HG03457 (cell line): ENCODE measurements at regions not wholly inside any gene's neighbourhood (a gene's known extent, or its start where the extent isn't known, plus 50 kb on each side); places are given as distances from the start of the nearest gene placed in this dataset.

ENCODE experiments used
- ATAC-seq: cut with Tn5 transposase; IDR thresholded peaks from one replicate; pipeline ENCODE4 v1.9.1; 2021; ENCODE audit warnings: moderate number of reproducible peaks; ENCODE audit not compliant: unreplicated experiment

DNA sequence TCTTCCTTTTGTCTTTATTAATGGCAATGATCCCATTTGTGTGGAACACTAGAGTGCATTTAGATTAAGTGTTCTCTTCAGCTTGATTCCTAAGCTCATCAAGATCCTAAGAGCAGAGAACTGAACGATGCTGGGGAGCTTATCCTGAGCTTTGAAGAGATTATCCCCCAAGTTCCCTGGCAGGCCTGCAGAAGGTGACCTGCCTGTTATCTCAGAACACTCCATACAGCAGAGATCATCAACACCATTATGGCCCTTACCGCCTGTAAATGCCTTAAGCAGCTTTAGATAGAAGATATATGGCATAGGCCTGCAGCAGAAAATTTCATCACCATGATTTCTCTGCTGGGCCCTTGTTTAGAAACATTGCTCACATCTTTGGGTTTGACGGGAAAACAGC, 779.9 kb upstream of the MAP3K7 start:
- ATAC-seq: no peak

DNA sequence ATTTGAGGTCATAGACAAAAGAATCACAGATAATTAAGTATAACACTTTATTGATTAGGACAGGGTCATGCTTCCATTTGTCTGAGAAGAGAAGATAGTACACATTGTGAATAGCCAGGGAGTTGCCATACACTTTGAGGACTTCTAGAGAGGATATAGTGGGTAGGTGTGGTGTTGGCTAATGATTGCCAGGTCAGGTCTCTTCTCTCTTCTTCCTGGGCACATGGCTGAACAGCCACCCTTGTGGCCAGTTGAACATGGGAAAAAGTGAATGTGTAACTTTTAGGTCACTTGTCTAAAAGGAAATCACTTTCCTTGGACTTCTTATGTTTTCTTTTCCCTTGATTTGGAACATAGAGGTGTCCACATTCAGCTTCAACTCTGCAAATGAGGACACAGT, 772.1 kb upstream of the MAP3K7 start:
- no peak for ATAC-seq

DNA sequence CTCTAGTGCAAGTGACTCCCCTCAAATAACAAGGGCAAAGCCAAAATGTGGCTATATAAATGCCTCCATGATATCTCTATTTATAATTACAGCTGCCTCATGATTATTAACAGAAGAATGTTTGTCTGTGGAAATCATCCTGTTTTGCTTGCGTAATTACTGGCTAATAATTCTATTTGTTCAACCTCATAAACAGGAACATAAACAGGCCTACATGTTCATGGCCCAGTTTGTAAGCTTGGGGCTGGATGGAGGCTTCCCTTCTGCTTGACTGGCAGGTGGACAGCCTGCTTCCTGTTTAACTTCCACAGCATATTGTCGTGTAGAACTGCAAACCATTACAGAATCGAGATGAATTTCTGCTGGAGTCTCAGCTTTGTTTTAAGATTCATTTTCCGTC, 766.0 kb upstream of the MAP3K7 start:
- ATAC-seq: no peak

DNA sequence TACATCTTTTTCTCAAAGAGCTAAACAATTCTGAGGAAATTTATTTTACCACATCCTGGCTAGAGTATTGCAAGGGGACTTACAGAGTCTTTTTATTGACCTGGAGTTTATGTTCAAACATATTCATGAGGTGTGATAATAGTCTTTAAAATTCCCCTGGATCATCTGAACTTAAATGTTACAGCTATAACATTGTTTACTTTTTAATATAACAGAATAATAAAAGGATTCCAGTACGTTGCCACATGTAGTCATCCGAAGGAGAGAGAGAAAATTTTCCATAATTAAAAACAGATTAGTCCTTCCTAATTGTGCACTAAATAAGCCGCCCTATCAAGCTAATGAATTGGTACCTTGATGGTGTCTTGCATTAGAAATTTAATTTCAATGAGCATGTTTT, 765.4 kb upstream of the MAP3K7 start:
- no peak for ATAC-seq

- ATAC-seq: no peak
Measured at GRCh38 chr6:91350146-91350908, 763.5 kb upstream of the MAP3K7 start.

DNA sequence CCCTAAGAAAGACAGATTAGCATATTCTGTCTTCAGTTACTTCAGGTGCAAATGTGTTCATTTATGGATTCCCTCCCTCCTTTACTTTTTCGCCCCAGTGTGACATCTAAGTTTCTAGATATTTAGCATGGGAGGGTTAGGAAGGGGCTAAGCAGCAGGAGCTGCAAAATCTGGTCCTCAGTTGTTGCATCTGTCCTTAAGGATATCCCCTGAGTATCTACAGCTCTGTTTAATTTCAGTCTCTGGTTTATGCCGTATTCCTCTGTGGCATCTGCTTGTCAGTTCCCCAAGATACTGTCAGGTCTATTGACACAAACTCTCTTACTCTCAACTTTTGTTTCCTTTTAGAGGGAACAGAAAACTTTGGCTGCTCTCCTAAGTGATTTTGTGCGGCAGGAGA, 754.6 kb upstream of the MAP3K7 start:
- no peak for ATAC-seq

- ATAC-seq: no peak
Measured at GRCh38 chr6:91340896-91341395, 754.1 kb upstream of the MAP3K7 start.

DNA sequence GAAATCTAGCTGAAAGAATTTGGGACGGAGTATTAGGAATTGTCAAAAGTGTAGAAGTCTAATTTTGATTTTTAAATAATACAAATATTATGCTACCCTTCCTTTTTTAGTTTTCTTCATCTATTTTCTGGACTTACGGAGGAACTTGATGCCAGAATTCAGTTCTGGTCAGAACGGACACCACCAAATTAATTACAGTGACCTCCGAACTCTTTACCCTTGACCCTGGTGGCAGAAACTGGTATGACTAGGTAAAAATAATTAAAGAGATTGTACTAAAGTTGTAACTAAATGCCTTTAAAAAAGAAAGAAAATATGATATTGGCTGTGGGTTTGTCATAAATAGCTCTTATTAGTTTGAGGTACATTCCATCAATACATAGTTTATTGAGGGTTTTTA, 751.1 kb upstream of the MAP3K7 start:
- no peak for ATAC-seq

DNA sequence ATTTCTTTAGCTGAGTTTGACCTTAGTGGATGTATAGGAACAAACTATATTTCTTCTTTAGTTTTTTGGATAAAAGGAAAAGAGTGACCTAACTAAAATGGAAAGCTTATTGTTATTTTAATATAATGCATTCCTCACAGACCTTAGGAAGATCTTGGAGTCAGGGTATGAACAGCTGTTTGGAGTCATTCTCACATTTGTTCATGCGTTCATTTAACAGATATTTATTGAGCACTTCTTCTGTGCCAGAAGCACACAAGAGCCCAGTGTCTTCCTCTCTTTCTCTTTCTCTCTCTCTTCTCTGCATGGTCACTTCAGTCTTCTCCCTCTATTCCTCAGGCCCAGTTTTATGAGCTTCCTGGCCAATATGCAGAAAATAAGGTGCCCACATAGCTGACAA, 744.0 kb upstream of the MAP3K7 start:
- no peak for ATAC-seq

DNA sequence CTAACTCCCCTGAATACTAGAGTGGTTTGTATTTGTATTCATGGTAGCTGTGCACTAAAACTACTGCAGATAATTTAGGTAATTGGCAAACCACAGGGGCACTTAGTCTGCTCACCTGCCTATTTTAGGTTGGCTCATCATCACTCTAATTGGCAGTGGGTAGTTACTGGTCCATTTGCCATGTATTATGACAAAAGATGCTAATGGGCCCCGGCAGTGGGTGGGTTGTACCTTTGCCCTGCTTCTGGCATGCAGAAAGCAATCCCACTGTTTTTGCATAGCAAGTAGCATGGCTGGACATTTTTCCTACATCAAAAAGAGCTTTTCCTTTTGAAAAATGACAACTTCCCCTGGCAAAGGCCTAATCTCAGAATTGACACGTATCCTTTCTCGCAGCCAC, 741.4 kb upstream of the MAP3K7 start:
- no peak for ATAC-seq

DNA sequence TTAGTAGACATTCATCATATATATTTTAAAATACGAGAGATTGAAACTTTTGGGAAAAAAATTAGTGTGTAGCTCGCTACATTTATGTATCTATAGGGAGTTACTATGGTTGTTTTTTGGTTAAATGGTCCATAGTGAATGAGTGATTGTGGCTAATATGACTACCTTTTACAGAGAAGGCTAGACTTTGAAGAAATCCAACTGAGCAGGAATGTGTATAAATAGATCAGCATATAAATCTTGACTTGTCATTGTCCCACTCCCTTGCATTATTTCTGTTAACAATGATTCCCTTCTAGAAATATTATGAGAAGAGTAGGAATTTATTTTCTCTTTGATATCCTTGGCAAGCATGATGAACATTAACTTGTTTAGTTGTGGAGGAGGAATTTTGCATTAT, 737.8 kb upstream of the MAP3K7 start:
- ATAC-seq: no peak

- ATAC-seq: no peak
Measured at GRCh38 chr6:91317984-91318383, 731.1 kb upstream of the MAP3K7 start.

DNA sequence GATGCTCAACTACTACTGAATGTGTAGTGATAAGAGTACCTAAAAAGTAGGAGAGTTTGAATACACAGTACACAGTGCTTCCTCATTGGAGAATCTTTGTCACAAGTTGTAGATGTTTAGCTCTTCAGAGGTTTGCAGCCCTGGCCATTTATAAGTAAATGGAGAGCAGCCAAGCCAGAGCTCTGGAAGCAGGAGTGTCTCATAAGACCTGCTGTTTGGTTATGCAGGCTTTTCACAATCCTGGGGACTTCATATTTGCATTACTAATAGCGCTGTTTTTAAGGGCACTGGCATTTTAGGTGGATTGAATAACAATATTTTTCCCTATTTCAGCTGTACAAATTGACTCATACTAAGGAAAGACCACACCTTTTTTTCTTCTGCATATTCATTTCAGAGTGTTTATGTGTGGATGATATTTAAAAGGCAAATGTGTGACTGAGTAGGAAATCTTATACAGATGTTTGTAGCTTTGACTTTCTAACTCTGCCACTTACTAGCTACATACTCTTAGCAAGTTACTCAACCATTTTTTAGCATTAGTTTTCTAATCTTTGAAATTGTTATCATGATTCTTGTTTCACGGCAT, 730.5 kb upstream of the MAP3K7 start:
- no peak for ATAC-seq

- ATAC-seq: no peak
Measured at GRCh38 chr6:91310178-91310577, 723.3 kb upstream of the MAP3K7 start.

- no peak for ATAC-seq
Measured at GRCh38 chr6:91305755-91306154, 718.9 kb upstream of the MAP3K7 start.

GRCh38 chr6:91304521-91304920, 717.6 kb upstream of the MAP3K7 start:
- no peak for ATAC-seq

GRCh38 chr6:91303326-91303725, 716.5 kb upstream of the MAP3K7 start:
- ATAC-seq: no peak

- no peak for ATAC-seq
Measured at GRCh38 chr6:91299544-91300491, 712.9 kb upstream of the MAP3K7 start.

GRCh38 chr6:91298543-91299145, 711.8 kb upstream of the MAP3K7 start:
- no peak for ATAC-seq

GRCh38 chr6:91293395-91293794, 706.5 kb upstream of the MAP3K7 start:
- ATAC-seq: no peak

GRCh38 chr6:91291071-91291470, 704.2 kb upstream of the MAP3K7 start:
- no peak for ATAC-seq
